Cardiac muscle cell (in vitro differentiated cells and primary cell): ENCODE measurements at regions not wholly inside any gene's neighbourhood (a gene's known extent, or its start where the extent isn't known, plus 50 kb on each side); places are given as distances from the start of the nearest gene placed in this dataset.

ENCODE experiments used
- DNase-seq, 2 donors: peaks; one replicate each; pipeline versions ENCODE4 v3.0.0 to v3.0.0-alpha.2; 2010 to 2017; ENCODE audit warnings: low read depth in 1 of 2, low spot score in 1 of 2
- H3K27ac ChIP-seq: fragments of 200-600 bp; sonication (generic); 2 replicates; pipeline ENCODE4 v1.5.1; 2016
- H3K27me3 ChIP-seq: fragments of 200-600 bp; sonication (generic); 2 replicates; pipeline ENCODE4 v1.6.0; 2016; ENCODE audit warnings: control low read depth
- H3K36me3 ChIP-seq: fragments of 200-600 bp; sonication (generic); 2 replicates; pipeline ENCODE4 v1.5.1; 2016; ENCODE audit warnings: control low read depth
- H3K4me1 ChIP-seq: fragments of 200-600 bp; sonication (generic); 2 replicates; pipeline ENCODE4 v1.8.1; 2017; ENCODE audit warnings: low read depth, mild to moderate bottlenecking, mixed run types
- H3K4me3 ChIP-seq: fragments of 200-600 bp; sonication (generic); 2 replicates; pipeline ENCODE4 v1.5.1; 2016; ENCODE audit warnings: mild to moderate bottlenecking
- H3K9me3 ChIP-seq: fragments of 200-600 bp; sonication (generic); 2 replicates; pipeline ENCODE4 v1.5.1; 2017; ENCODE audit warnings: low read depth, mild to moderate bottlenecking, control low read depth
- CTCF ChIP-seq: IDR thresholded peaks from 2 replicates; pipeline ENCODE4 v1.5.1; 2012; ENCODE audit warnings: low read depth, mild to moderate bottlenecking, low read length

- Histone ChIP-seq H3K9me3 (no peaks in the 10 kb centered on the region), H3K4me1 (no peaks in the 10 kb centered on the region), H3K27me3 (no peaks in the 10 kb centered on the region), H3K36me3 (no peaks in the 10 kb centered on the region), H3K27ac (no peak overlapping the region), H3K4me3 (no peak overlapping the region)
- DNase-seq = peak in 1 of 2 donors; percentile 44
- no peak for TF ChIP-seq CTCF
These were observed 792.9 kb upstream of the GHITM start for GRCh38 chr10:83346266-83346910.

GRCh38 chr10:83352588-83352987 lies 786.7 kb upstream of the GHITM start:
- DNase-seq = no peak
- no peak for TF ChIP-seq CTCF
- Histone ChIP-seq H3K9me3 (no peaks in the 10 kb centered on the region), H3K27me3 (no peaks in the 10 kb centered on the region), H3K27ac (no peak overlapping the region), H3K4me1 (no peaks in the 10 kb centered on the region), H3K36me3 (no peaks in the 10 kb centered on the region), H3K4me3 (no peak overlapping the region)

- Histone ChIP-seq H3K36me3 (no peaks in the 10 kb centered on the region), H3K27ac (no peak overlapping the region), H3K27me3 (no peaks in the 10 kb centered on the region), H3K4me3 (no peak overlapping the region), H3K9me3 (no peaks in the 10 kb centered on the region), H3K4me1 (no peaks in the 10 kb centered on the region)
- no peak for TF ChIP-seq CTCF
- no peak for DNase-seq
These were observed 784.9 kb upstream of the GHITM start for GRCh38 chr10:83354456-83354855.

- Histone ChIP-seq H3K36me3 (no peaks in the 10 kb centered on the region), H3K9me3 (no peaks in the 10 kb centered on the region), H3K4me1 (no peaks in the 10 kb centered on the region), H3K27ac (no peak overlapping the region), H3K27me3 (no peaks in the 10 kb centered on the region), H3K4me3 (no peak overlapping the region)
- DNase-seq = no peak
- no peak for TF ChIP-seq CTCF
These were observed 782.3 kb upstream of the GHITM start for GRCh38 chr10:83357004-83357403.

GRCh38 chr10:83357627-83358026 lies 781.7 kb upstream of the GHITM start:
- Histone ChIP-seq H3K27me3 (no peaks in the 10 kb centered on the region), H3K4me1 (no peaks in the 10 kb centered on the region), H3K4me3 (no peak overlapping the region), H3K36me3 (no peaks in the 10 kb centered on the region), H3K9me3 (no peaks in the 10 kb centered on the region), H3K27ac (no peak overlapping the region)
- no peak for TF ChIP-seq CTCF
- no peak for DNase-seq
